ENCODE measurements at regions not wholly inside any gene's neighbourhood (a gene's known extent, or its start where the extent isn't known, plus 50 kb on each side); places are given as distances from the start of the nearest gene placed in this dataset.
A peak's percentile ranks its signal among the peaks of the same experiment; 100 is the strongest.

DNA sequence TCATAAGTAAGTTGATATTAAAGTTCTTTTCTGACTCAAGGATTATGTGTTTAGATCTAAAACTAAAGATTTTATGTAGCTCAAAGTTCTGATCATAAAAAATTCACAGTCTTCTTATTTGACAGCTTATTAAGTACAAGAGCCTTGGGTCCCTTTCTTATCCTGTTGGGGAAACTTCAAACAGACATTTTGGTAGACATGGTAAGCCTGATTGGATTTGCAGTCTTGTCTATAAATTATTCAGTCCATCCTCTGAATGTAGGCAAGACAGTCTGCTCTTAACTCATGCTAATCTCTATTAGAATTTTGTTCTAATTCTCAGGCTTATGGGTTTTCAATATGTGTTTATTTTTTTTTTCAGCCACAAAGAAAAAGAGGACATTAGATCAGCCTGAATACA is 1718.7 kb upstream of the SLC10A2 start:
- Histone ChIP-seq H3K27me3 (replicated peaks; ENCODE audit: control insufficient read depth, insufficient read depth, low read length) (no peaks in the 10 kb centered on the region), H3K36me3 (ENCODE audit: control insufficient read depth, insufficient read depth, low read length) (no peaks in the 10 kb centered on the region), H3K4me3 (replicated peaks; ENCODE audit: low read depth, low read length) (no peak overlapping the region)
- TF ChIP-seq, protein P1, sequence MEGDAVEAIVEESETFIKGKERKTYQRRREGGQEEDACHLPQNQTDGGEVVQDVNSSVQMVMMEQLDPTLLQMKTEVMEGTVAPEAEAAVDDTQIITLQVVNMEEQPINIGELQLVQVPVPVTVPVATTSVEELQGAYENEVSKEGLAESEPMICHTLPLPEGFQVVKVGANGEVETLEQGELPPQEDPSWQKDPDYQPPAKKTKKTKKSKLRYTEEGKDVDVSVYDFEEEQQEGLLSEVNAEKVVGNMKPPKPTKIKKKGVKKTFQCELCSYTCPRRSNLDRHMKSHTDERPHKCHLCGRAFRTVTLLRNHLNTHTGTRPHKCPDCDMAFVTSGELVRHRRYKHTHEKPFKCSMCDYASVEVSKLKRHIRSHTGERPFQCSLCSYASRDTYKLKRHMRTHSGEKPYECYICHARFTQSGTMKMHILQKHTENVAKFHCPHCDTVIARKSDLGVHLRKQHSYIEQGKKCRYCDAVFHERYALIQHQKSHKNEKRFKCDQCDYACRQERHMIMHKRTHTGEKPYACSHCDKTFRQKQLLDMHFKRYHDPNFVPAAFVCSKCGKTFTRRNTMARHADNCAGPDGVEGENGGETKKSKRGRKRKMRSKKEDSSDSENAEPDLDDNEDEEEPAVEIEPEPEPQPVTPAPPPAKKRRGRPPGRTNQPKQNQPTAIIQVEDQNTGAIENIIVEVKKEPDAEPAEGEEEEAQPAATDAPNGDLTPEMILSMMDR (IDR thresholded peaks at IDR 0.05; ENCODE audit: insufficient read depth, low read length, poor library complexity, severe bottlenecking) = no peak
- no peak for DNase-seq (ENCODE audit: extremely low read depth, insufficient read length)

DNA sequence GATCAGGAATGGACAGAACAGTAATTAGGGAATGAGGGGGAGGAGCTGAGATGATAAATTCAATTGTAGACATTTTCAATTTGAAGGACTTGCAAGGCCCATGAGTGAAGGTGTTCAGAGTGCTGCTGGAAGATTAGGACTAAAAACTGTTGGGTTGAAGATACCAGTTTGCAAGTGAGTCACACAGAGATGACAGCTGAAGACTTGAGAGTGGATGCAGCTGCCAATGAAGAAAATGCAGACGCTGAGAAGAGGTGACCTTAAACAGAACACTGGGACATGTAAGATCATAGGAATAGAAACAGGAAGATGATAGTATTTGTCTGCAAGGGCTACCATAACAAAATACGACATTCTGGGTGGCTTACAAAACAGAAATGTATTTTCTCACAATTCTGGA is 1716.5 kb upstream of the SLC10A2 start:
- Histone ChIP-seq H3K27me3 (replicated peaks; ENCODE audit: control insufficient read depth, insufficient read depth, low read length) (no peaks in the 10 kb centered on the region), H3K4me3 (replicated peaks; ENCODE audit: low read depth, low read length) (no peak overlapping the region), H3K36me3 (ENCODE audit: control insufficient read depth, insufficient read depth, low read length) (no peaks in the 10 kb centered on the region)
- DNase-seq (ENCODE audit: extremely low read depth, insufficient read length) = no peak
- TF ChIP-seq, protein P1 (IDR thresholded peaks at IDR 0.05; ENCODE audit: insufficient read depth, low read length, poor library complexity, severe bottlenecking) = no peak

DNA sequence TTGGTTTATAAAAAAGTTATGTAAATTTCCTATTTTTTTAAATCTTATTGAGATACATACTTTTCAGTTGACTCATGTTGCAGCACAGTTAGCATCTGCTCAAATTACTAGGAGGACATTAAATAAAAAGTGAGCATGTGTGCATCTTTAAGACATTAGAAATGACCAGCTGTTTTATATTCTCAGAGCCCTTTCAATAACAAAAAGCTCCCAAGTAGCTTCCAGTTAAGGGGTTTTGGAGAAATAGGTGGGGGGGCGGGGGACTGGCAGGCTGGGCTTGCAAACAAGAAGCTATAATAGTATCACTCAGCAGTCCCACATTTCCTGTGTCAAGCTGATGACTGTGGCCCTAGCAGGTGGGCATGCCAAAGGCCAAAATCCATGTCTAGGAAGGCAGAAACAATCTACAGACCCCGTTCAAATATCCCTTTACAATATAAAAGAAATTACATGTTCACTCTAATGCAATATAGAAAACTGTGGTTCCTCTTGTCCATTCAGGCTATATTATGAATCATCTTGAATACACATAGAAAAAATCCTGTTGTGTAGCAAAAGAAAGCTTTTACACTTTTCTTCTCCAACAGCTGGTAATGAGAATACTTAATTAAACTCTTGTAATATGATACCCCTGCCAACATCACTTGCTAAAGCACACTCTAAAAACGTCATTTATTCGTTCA is 1713.2 kb upstream of the SLC10A2 start:
- no peaks in the 10 kb centered on the region for H3K36me3 ChIP-seq (ENCODE audit: control insufficient read depth, insufficient read depth, low read length)
- DNase-seq (ENCODE audit: extremely low read depth, insufficient read length) = no peak
- H3K4me3 ChIP-seq (replicated peaks; ENCODE audit: low read depth, low read length) = no peak overlapping the region
- no peaks in the 10 kb centered on the region for H3K27me3 ChIP-seq (replicated peaks; ENCODE audit: control insufficient read depth, insufficient read depth, low read length)
- TF ChIP-seq, protein P1 (IDR thresholded peaks at IDR 0.05; ENCODE audit: insufficient read depth, low read length, poor library complexity, severe bottlenecking) = no peak

DNA sequence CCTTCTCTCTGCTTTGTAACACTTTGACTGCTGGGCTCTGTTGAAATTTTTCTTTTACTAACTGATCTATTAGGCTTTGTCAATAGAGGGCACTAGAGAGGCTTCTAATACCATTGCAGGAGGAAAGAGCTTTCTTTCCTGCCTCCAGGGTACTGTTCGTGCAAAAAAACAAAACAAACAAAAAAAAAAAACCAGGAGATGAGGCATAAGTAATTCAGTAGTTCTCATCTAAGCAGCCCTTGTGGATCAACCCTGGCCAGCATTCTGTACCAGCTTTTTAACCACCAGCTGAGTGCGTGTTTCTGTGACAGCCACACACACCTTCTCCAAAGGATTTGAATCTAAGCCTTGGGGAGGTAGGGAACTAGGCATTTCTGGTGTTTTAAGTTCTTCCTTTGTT is 1707.6 kb upstream of the SLC10A2 start:
- no peak for DNase-seq (ENCODE audit: extremely low read depth, insufficient read length)
- no peaks in the 10 kb centered on the region for H3K36me3 ChIP-seq (ENCODE audit: control insufficient read depth, insufficient read depth, low read length)
- no peaks in the 10 kb centered on the region for H3K27me3 ChIP-seq (replicated peaks; ENCODE audit: control insufficient read depth, insufficient read depth, low read length)
- no peak overlapping the region for H3K4me3 ChIP-seq (replicated peaks; ENCODE audit: low read depth, low read length)
- TF ChIP-seq, protein P1 (IDR thresholded peaks at IDR 0.05; ENCODE audit: insufficient read depth, low read length, poor library complexity, severe bottlenecking) = peak; percentile 76

DNA sequence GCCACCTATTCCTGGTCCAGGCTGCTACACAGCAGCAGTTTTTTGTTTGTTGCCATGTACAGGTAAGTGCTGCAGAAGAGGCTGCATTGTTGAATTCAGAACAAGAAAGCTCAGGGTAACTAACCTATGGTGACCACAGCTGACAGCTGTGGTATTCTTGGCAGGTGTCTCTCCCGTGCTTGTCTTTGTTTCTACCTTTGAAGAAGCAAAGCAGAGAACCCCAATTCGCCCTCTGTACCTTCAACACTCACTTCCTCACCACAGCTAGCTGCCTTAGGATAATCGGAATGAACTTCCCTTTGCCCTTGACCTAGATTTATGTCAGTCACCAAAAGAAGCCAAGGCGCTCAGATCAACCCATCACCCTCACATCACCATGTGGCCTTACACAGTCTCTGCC is 1703.3 kb upstream of the SLC10A2 start:
- Histone ChIP-seq H3K27me3 (replicated peaks; ENCODE audit: control insufficient read depth, insufficient read depth, low read length) (no peaks in the 10 kb centered on the region), H3K4me3 (replicated peaks; ENCODE audit: low read depth, low read length) (no peak overlapping the region), H3K36me3 (ENCODE audit: control insufficient read depth, insufficient read depth, low read length) (no peaks in the 10 kb centered on the region)
- TF ChIP-seq, protein P1 (IDR thresholded peaks at IDR 0.05; ENCODE audit: insufficient read depth, low read length, poor library complexity, severe bottlenecking) = no peak
- DNase-seq (ENCODE audit: extremely low read depth, insufficient read length) = no peak

DNA sequence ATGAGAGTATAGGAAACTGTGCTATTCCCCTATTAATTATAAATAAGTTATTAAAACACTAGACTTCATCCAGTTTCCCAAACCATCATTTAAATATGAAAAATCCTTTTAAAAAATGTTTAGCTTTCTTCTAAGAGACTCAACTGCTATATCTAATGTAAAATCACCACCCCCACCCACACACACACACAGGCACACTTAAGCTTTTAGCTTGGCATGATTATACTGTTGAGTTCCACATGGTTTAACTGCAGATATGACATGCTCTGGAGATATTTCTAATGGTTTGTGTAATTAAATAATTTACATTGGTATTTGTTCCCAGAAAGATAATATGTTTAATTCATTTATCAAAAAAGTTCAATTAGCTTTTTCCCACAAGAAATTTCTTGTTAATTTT is 1700.1 kb upstream of the SLC10A2 start:
- Histone ChIP-seq H3K36me3 (ENCODE audit: control insufficient read depth, insufficient read depth, low read length) (no peaks in the 10 kb centered on the region), H3K27me3 (replicated peaks; ENCODE audit: control insufficient read depth, insufficient read depth, low read length) (no peaks in the 10 kb centered on the region), H3K4me3 (replicated peaks; ENCODE audit: low read depth, low read length) (no peak overlapping the region)
- TF ChIP-seq, protein P1 (IDR thresholded peaks at IDR 0.05; ENCODE audit: insufficient read depth, low read length, poor library complexity, severe bottlenecking) = no peak
- no peak for DNase-seq (ENCODE audit: extremely low read depth, insufficient read length)
